HCT116 (cell line): ENCODE measurements at regions not wholly inside any gene's neighbourhood (a gene's known extent, or its start where the extent isn't known, plus 50 kb on each side); places are given as distances from the start of the nearest gene placed in this dataset.

ENCODE experiments used
- ATAC-seq: fragments of 200-7000 bp; cut with Tn5 transposase; 2 replicates; pipeline ENCODE4 v1.9.1; 2020; ENCODE audit warnings: mild to moderate bottlenecking, moderate library complexity
- BruUV-seq: library from RNA; stranded (reverse); fragments of 400-500 nt; replicated peaks from 2 replicates; lab custom pipeline; 2021; lab: Mats Ljungman, UMichigan
- CTCF ChIA-PET: fragments of 300-600 bp; sonication (Branson Sonifier 250); formaldehyde crosslinking; loops from one replicate; lab custom pipeline; 2021; ENCODE audit warnings: antibody characterized with exemption; lab: Charles Lee
- POLR2A ChIA-PET: fragments of 300-600, 350-600 bp; sonication (Branson Sonifier 250); formaldehyde crosslinking; loops from one replicate; lab custom pipeline; 2021; ENCODE audit warnings: antibody characterized with exemption; lab: Charles Lee
- RAD21 ChIA-PET, 2 experiments: fragments of 300-600 bp; sonication (Branson Sonifier 250); formaldehyde crosslinking; loops; one replicate each; lab custom pipeline; 2023; ENCODE audit warnings: low total read pairs in 2 of 2; ENCODE audit not compliant: uncharacterized antibody in 2 of 2, unreplicated experiment in 2 of 2, low non-redundant PET in 1 of 2; lab: Charles Lee
- DNase-seq: peaks from one replicate; pipeline ENCODE4 v3.0.0-alpha.2; 2010; ENCODE audit warnings: low read depth, low spot score
- H2AFZ ChIP-seq: fragments of 200-600 bp; shearing (Covaris generic), sonication (generic); 2 replicates; pipeline ENCODE4 v1.6.1; 2017; ENCODE audit warnings: low read depth, mixed run types, mixed read lengths, antibody characterized with exemption, low read length; ENCODE audit not compliant: poor library complexity, severe bottlenecking
- H3K27ac ChIP-seq: 2 replicates; pipeline ENCODE4 v1.5.1; 2012; ENCODE audit warnings: low read depth, low read length
- H3K27me3 ChIP-seq: fragments of 200-600 bp; sonication (generic); 2 replicates; pipeline ENCODE4 v1.6.1; 2016; ENCODE audit warnings: mixed run types, low read length, mixed read lengths; ENCODE audit not compliant: insufficient read depth
- H3K36me3 ChIP-seq, 2 experiments: fragments of 200-500 bp in 1 of 2; fragments of 200-600 bp in 1 of 2; sonication (Bioruptor generic) in 1 of 2; sonication (generic) in 1 of 2; 2 replicates each; pipeline versions ENCODE4 v1.5.1 to v1.6.1; 2014 to 2016; ENCODE audit warnings: low read length in 2 of 2, inconsistent platforms in 1 of 2, mixed read lengths in 1 of 2, mixed run types in 1 of 2; ENCODE audit not compliant: insufficient read depth in 2 of 2, control insufficient read depth in 1 of 2
- H3K4me1 ChIP-seq, 2 experiments: fragments of 200-600 bp in 1 of 2; sonication (generic) in 1 of 2; 2 replicates each; pipeline versions ENCODE4 v1.5.1 to v1.6.1; 2012 to 2017; ENCODE audit warnings: low read length in 2 of 2, inconsistent platforms in 1 of 2, mild to moderate bottlenecking in 1 of 2, mixed read lengths in 1 of 2, mixed run types in 1 of 2, moderate library complexity in 1 of 2; ENCODE audit not compliant: insufficient read depth in 2 of 2, control insufficient read depth in 1 of 2
- H3K4me2 ChIP-seq: fragments of 200-600 bp; sonication (generic); 2 replicates; pipeline ENCODE4 v1.6.1; 2017; ENCODE audit warnings: mixed run types, low read length, mixed read lengths
- H3K4me3 ChIP-seq, 2 experiments: fragments of 200-600 bp in 1 of 2; sonication (generic) in 1 of 2; replicated peaks in 1 of 2; 2 replicates each; pipeline ENCODE4 v1.5.1; 2011 to 2016; ENCODE audit warnings: low read length in 2 of 2, control low read depth in 1 of 2, low read depth in 1 of 2, mild to moderate bottlenecking in 1 of 2, mixed read lengths in 1 of 2, mixed run types in 1 of 2
- H3K79me2 ChIP-seq: fragments of 200-600 bp; sonication (generic); 2 replicates; pipeline ENCODE4 v1.6.1; 2017; ENCODE audit warnings: mild to moderate bottlenecking, mixed run types, low read length, moderate library complexity, mixed read lengths; ENCODE audit not compliant: insufficient read depth
- H3K9ac ChIP-seq: fragments of 200-600 bp; sonication (generic); 2 replicates; pipeline ENCODE4 v1.6.1; 2016; ENCODE audit warnings: low read length, mixed read lengths
- H3K9me2 ChIP-seq: fragments of 200-600 bp; sonication (generic), shearing (Covaris generic); 2 replicates; pipeline ENCODE4 v1.6.1; 2017; ENCODE audit warnings: mixed run types, mild to moderate bottlenecking, moderate library complexity; ENCODE audit not compliant: insufficient read depth
- H3K9me3 ChIP-seq, 2 experiments: fragments of 200-500 bp in 1 of 2; fragments of 200-600 bp in 1 of 2; sonication (Bioruptor generic) in 1 of 2; sonication (generic) in 1 of 2; 2 replicates each; pipeline ENCODE4 v1.6.1; 2014 to 2017; ENCODE audit warnings: low read length in 2 of 2, mixed read lengths in 2 of 2, inconsistent platforms in 1 of 2, low read depth in 1 of 2, mild to moderate bottlenecking in 1 of 2, mixed run types in 1 of 2, moderate library complexity in 1 of 2; ENCODE audit not compliant: control insufficient read depth in 1 of 2, insufficient read depth in 1 of 2
- H4K20me1 ChIP-seq: fragments of 200-600 bp; sonication (generic), shearing (Covaris generic); 2 replicates; pipeline ENCODE4 v1.6.1; 2017; ENCODE audit warnings: mixed run types, mild to moderate bottlenecking, moderate library complexity; ENCODE audit not compliant: insufficient read depth
- CBX3 ChIP-seq: IDR thresholded peaks from 2 replicates; pipeline ENCODE4 v1.6.1; 2012; ENCODE audit warnings: low read depth
- EGR1 ChIP-seq: IDR thresholded peaks from 2 replicates; pipeline ENCODE4 v1.6.1; 2012; ENCODE audit warnings: low read depth
- ELF1 ChIP-seq: IDR thresholded peaks from 2 replicates; pipeline ENCODE4 v1.6.1; 2012; ENCODE audit warnings: low read depth, borderline replicate concordance
- FOSL1 ChIP-seq: IDR thresholded peaks from 2 replicates; pipeline ENCODE4 v1.6.1; 2012; ENCODE audit warnings: low read depth
- POLR2AphosphoS5 ChIP-seq: IDR thresholded peaks from 2 replicates; pipeline ENCODE4 v1.6.1; 2011; ENCODE audit warnings: mild to moderate bottlenecking, low read depth, low read length, moderate library complexity
- SP1 ChIP-seq: IDR thresholded peaks from 2 replicates; pipeline ENCODE4 v1.6.1; 2012; ENCODE audit warnings: low read depth
- TCF7L2 ChIP-seq: IDR thresholded peaks from 2 replicates; pipeline ENCODE4 v1.7.0; 2011; ENCODE audit warnings: borderline replicate concordance, inconsistent platforms; ENCODE audit not compliant: insufficient read depth, insufficient read length; ENCODE audit errors: extremely low read depth
- ZFX ChIP-seq: fragments of 450-650 bp; IDR thresholded peaks from 2 replicates; pipeline ENCODE4 v1.6.1; 2017
- ZNF274 ChIP-seq: fragments of 200-500 bp; sonication (Bioruptor generic); IDR thresholded peaks from 2 replicates; pipeline ENCODE4 v1.6.1; 2014; ENCODE audit warnings: mild to moderate bottlenecking, low read depth, low read length, inconsistent platforms
- intact Hi-C: fragments of 100-400 bp; cut with micrococcal nuclease; formaldehyde crosslinking; loops from 2 replicates; pipeline ENCODE4 v1.10.0; 2022
- TF ChIP-seq, protein P1 (sequence below): IDR thresholded peaks from 2 replicates; pipeline ENCODE4 v1.6.1; 2012; ENCODE audit warnings: low read depth
- TF ChIP-seq, protein P2 (sequence below): IDR thresholded peaks from 2 replicates; pipeline ENCODE4 v1.6.1; 2012

DNA sequence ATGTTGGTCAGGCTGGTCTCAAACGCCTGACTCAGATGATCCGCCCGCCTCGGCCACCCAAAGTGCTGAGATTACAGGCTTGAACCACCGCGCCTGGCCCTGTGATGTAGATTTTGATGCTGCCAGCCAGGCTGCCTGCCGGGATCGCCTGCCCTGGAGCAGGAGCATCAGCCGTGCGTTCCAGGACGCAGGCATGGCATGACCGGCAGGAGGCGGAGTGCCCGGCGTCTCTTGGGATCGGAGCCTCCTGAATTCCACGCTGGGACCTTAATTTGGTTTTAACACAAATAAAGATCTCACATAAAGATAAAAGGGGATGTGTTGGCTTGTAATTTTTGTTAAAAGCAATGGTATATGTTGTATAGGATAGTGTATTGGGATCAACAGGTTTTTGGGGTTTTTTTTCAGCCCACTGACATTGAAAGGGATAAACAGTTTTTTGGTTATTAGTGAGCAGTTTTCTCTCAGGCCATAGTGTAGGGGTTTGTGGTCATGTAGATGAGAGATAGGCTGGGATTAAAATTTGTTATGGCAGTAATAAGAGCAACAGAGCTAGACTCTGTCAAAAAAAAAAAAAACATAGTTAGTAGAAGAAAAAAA lies 1406.4 kb downstream of the UQCRFS1 start:
- TF ChIP-seq, protein P1, sequence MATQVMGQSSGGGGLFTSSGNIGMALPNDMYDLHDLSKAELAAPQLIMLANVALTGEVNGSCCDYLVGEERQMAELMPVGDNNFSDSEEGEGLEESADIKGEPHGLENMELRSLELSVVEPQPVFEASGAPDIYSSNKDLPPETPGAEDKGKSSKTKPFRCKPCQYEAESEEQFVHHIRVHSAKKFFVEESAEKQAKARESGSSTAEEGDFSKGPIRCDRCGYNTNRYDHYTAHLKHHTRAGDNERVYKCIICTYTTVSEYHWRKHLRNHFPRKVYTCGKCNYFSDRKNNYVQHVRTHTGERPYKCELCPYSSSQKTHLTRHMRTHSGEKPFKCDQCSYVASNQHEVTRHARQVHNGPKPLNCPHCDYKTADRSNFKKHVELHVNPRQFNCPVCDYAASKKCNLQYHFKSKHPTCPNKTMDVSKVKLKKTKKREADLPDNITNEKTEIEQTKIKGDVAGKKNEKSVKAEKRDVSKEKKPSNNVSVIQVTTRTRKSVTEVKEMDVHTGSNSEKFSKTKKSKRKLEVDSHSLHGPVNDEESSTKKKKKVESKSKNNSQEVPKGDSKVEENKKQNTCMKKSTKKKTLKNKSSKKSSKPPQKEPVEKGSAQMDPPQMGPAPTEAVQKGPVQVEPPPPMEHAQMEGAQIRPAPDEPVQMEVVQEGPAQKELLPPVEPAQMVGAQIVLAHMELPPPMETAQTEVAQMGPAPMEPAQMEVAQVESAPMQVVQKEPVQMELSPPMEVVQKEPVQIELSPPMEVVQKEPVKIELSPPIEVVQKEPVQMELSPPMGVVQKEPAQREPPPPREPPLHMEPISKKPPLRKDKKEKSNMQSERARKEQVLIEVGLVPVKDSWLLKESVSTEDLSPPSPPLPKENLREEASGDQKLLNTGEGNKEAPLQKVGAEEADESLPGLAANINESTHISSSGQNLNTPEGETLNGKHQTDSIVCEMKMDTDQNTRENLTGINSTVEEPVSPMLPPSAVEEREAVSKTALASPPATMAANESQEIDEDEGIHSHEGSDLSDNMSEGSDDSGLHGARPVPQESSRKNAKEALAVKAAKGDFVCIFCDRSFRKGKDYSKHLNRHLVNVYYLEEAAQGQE = no peak
- TF ChIP-seq ELF1 (no peak), SP1 (no peak), POLR2AphosphoS5 (no peak), CBX3 (no peak), TCF7L2 (no peak), ZFX (no peak), ZNF274 (no peak), EGR1 (no peak), FOSL1 (no peak)
- TF ChIP-seq, protein P2, sequence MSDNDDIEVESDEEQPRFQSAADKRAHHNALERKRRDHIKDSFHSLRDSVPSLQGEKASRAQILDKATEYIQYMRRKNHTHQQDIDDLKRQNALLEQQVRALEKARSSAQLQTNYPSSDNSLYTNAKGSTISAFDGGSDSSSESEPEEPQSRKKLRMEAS = no peak

More for the DNA sequence above, 1406.4 kb downstream of the UQCRFS1 start:
- no peak overlapping the region for H3K4me3 ChIP-seq
- no peaks in the 10 kb centered on the region for H3K9me3 ChIP-seq
- no peaks in the 10 kb centered on the region for H3K4me1 ChIP-seq
- no peak overlapping the region for H3K27ac ChIP-seq
- H3K9me2 ChIP-seq = no peaks in the 10 kb centered on the region
- ChIA-PET POLR2A (interaction anchor here (1.0 kb wide), 1 partner anchor 13 kb away, joined by 3 read pairs; no protein-coding TSS in a partner anchor), RAD21 (no interaction called here), CTCF (no interaction called here)
- DNase-seq = no peak
- H3K36me3 ChIP-seq = no peaks in the 10 kb centered on the region; a peak in 1 of 4 replicates
- H3K9ac ChIP-seq = no peak overlapping the region
- no peak overlapping the region for H2AFZ ChIP-seq
- no peak for ATAC-seq
- H3K27me3 ChIP-seq = no peaks in the 10 kb centered on the region
- H3K79me2 ChIP-seq = 0 out of 2 replicates have a peak, but pooled peaks cover 4% of the 10 kb centered on the region
- no peaks in the 10 kb centered on the region for H4K20me1 ChIP-seq
- no TSS peak for BruUV-seq
- intact Hi-C loops = no loop called here
- no peak overlapping the region for H3K4me2 ChIP-seq
